Lower leg skin (tissue), 3 donors: ENCODE measurements at regions not wholly inside any gene's neighbourhood (a gene's known extent, or its start where the extent isn't known, plus 50 kb on each side); places are given as distances from the start of the nearest gene placed in this dataset.

Experiments
- CTCF ChIP-seq, 3 donors: fragments of 450-650 bp; IDR thresholded peaks; one replicate each; pipeline ENCODE4 v1.5.1; 2016; ENCODE audit warnings: antibody characterized with exemption in 3 of 3, mild to moderate bottlenecking in 3 of 3, moderate library complexity in 2 of 3
- POLR2A ChIP-seq, 2 donors: fragments of 450-650 bp; IDR thresholded peaks; one replicate each; pipeline ENCODE4 v1.6.1; 2016 to 2017; ENCODE audit warnings: antibody characterized with exemption in 2 of 2, mild to moderate bottlenecking in 1 of 2, moderate library complexity in 1 of 2

GRCh38 chr3:72632129-72632528 lies 216.1 kb downstream of the SHQ1 start:
- TF ChIP-seq CTCF (IDR thresholded peaks at IDR 0.05) (no peak), POLR2A (IDR thresholded peaks at IDR 0.05) (no peak)
